Stimulated activated CD4-positive, alpha-beta T cell treated with anti-CD3 and anti-CD28 coated beads, Interleukin-15, amount 100 ng/mL, for 1 hour (primary cell): ENCODE measurements at regions not wholly inside any gene's neighbourhood (a gene's known extent, or its start where the extent isn't known, plus 50 kb on each side); places are given as distances from the start of the nearest gene placed in this dataset.

ENCODE experiments used
- DNase-seq, 2 donors: peaks; one replicate each; pipeline ENCODE4 v3.0.0-alpha.2; 2020; ENCODE audit warnings: low read depth in 1 of 2, low spot score in 1 of 2

GRCh38 chr12:4857472-4858291 is 52.0 kb upstream of the KCNA1 start:
- peak; percentile 46 to 60 for DNase-seq

GRCh38 chr12:4858386-4858785 is 51.3 kb upstream of the KCNA1 start:
- no peak for DNase-seq

- no peak for DNase-seq
Observed at GRCh38 chr12:4859478-4860210, 50.1 kb upstream of the KCNA1 start.
